ENCODE measurements at regions not wholly inside any gene's neighbourhood (a gene's known extent, or its start where the extent isn't known, plus 50 kb on each side); places are given as distances from the start of the nearest gene placed in this dataset.
"Not testable (repeated sequence)": the region's sequence is repeated elsewhere in the genome, so short reads cannot be mapped to it uniquely, and the experiment has no call there.

- no peak for DNase-seq (ENCODE audit: low read depth)
Observed at GRCh38 chr13:65302691-65303090, 1927.4 kb downstream of the PCDH9 start.

GRCh38 chr13:65301506-65301905, 1928.6 kb downstream of the PCDH9 start:
- DNase-seq (ENCODE audit: low read depth): no peak

GRCh38 chr13:65300220-65300619, 1929.9 kb downstream of the PCDH9 start:
- no peak for DNase-seq (ENCODE audit: low read depth)

- no peak for DNase-seq (ENCODE audit: low read depth)
Observed at GRCh38 chr13:65293530-65294198, 1936.5 kb downstream of the PCDH9 start.

GRCh38 chr13:65292488-65292901, 1937.6 kb downstream of the PCDH9 start:
- no peak for DNase-seq (ENCODE audit: low read depth)

- DNase-seq (ENCODE audit: low read depth): no peak
Observed at GRCh38 chr13:65287405-65287804, 1942.7 kb downstream of the PCDH9 start.

- DNase-seq (ENCODE audit: low read depth): no peak
Observed at GRCh38 chr13:65275838-65276630, 1954.1 kb downstream of the PCDH9 start.

- no peak for DNase-seq (ENCODE audit: low read depth)
Observed at GRCh38 chr13:65275108-65275507, 1955.0 kb downstream of the PCDH9 start.

- not testable (repeated sequence) for DNase-seq (ENCODE audit: low read depth)
Observed at GRCh38 chr13:65273811-65274420, 1956.2 kb downstream of the PCDH9 start.

GRCh38 chr13:65268009-65268408, 1962.1 kb downstream of the PCDH9 start:
- DNase-seq (ENCODE audit: low read depth): no peak

- no peak for DNase-seq (ENCODE audit: low read depth)
Observed at GRCh38 chr13:65265988-65266387, 1964.1 kb downstream of the PCDH9 start.

- DNase-seq (ENCODE audit: low read depth): no peak
Observed at GRCh38 chr13:65264066-65264465, 1966.1 kb downstream of the PCDH9 start.

- DNase-seq (ENCODE audit: low read depth): no peak
Observed at GRCh38 chr13:65260946-65261891, 1968.9 kb downstream of the PCDH9 start.

- no peak for DNase-seq (ENCODE audit: low read depth)
Observed at GRCh38 chr13:65240773-65241172, 1989.4 kb downstream of the PCDH9 start.

GRCh38 chr13:65236841-65237418, 1993.2 kb downstream of the PCDH9 start:
- no peak for DNase-seq (ENCODE audit: low read depth)

- DNase-seq (ENCODE audit: low read depth): no peak
Observed at GRCh38 chr13:65217471-65217995, 2012.6 kb downstream of the PCDH9 start.

- DNase-seq (ENCODE audit: low read depth): not testable (repeated sequence)
Observed at GRCh38 chr13:65202845-65203244, 2027.3 kb downstream of the PCDH9 start.

- no peak for DNase-seq (ENCODE audit: low read depth)
Observed at GRCh38 chr13:65188721-65189120, 2041.4 kb downstream of the PCDH9 start.

- no peak for DNase-seq (ENCODE audit: low read depth)
Observed at GRCh38 chr13:65168026-65168425, 2062.1 kb downstream of the PCDH9 start.

GRCh38 chr13:65166675-65167074, 2063.5 kb downstream of the PCDH9 start:
- DNase-seq (ENCODE audit: low read depth): no peak

- DNase-seq (ENCODE audit: low read depth): no peak
Observed at GRCh38 chr13:65159803-65160202, 2070.3 kb downstream of the PCDH9 start.

All from Daoy (cell line).